NB4 (cell line): ENCODE measurements at regions not wholly inside any gene's neighbourhood (a gene's known extent, or its start where the extent isn't known, plus 50 kb on each side); places are given as distances from the start of the nearest gene placed in this dataset.

ENCODE experiments used
- CTCF ChIP-seq: IDR thresholded peaks from one replicate; pipeline ENCODE4 v1.5.1; 2012; ENCODE audit warnings: low read depth, low read length
- MAX ChIP-seq: IDR thresholded peaks from 2 replicates; pipeline ENCODE4 v1.6.1; 2011; ENCODE audit warnings: low read depth, low read length
- POLR2A ChIP-seq: IDR thresholded peaks from 2 replicates; pipeline ENCODE4 v1.6.1; 2011; ENCODE audit warnings: mild to moderate bottlenecking; ENCODE audit not compliant: insufficient read length; ENCODE audit errors: extremely low read depth

GRCh38 chr2:144876013-144876412 is 356.1 kb upstream of the ZEB2 start:
- TF ChIP-seq CTCF (no peak), MAX (no peak), POLR2A (no peak)
